CD14-positive monocyte (primary cell): ENCODE measurements at regions not wholly inside any gene's neighbourhood (a gene's known extent, or its start where the extent isn't known, plus 50 kb on each side); places are given as distances from the start of the nearest gene placed in this dataset.

ENCODE experiments used
- DNase-seq, 3 donors: peaks; one replicate each; pipeline ENCODE4 v3.0.0-alpha.2; 2011 to 2022
- H2AFZ ChIP-seq: 2 replicates; pipeline ENCODE4 v1.6.0; 2012; ENCODE audit warnings: mild to moderate bottlenecking, low read depth, low read length, inconsistent platforms; ENCODE audit not compliant: insufficient read depth, poor library complexity, severe bottlenecking
- H3K27ac ChIP-seq, 2 donors: 1 replicate in 1 of 2; 2 replicates in 1 of 2; pipeline ENCODE4 v1.5.1; 2012 to 2013; ENCODE audit warnings: low read length in 2 of 2, control low read depth in 1 of 2, inconsistent platforms in 1 of 2, low read depth in 1 of 2, mild to moderate bottlenecking in 1 of 2
- H3K27me3 ChIP-seq, 2 donors: one replicate each; pipeline versions ENCODE4 v1.6.0 to v1.6.1; 2011 to 2013; ENCODE audit warnings: low read length in 2 of 2; ENCODE audit not compliant: control insufficient read depth in 2 of 2, insufficient read depth in 2 of 2
- H3K36me3 ChIP-seq, 2 donors: replicated peaks in 1 of 2; 1 replicate in 1 of 2; 2 replicates in 1 of 2; pipeline versions ENCODE4 v1.5.1 to v1.6.1; 2012 to 2013; ENCODE audit warnings: low read length in 2 of 2, control low read depth in 1 of 2, inconsistent platforms in 1 of 2, mild to moderate bottlenecking in 1 of 2; ENCODE audit not compliant: insufficient read depth in 2 of 2, control insufficient read depth in 1 of 2
- H3K4me1 ChIP-seq, 2 donors: 1 replicate in 1 of 2; 2 replicates in 1 of 2; pipeline versions ENCODE4 v1.5.1 to v1.6.1; 2012 to 2013; ENCODE audit warnings: low read length in 2 of 2, control low read depth in 1 of 2, inconsistent platforms in 1 of 2, mild to moderate bottlenecking in 1 of 2, moderate library complexity in 1 of 2; ENCODE audit not compliant: insufficient read depth in 2 of 2, control insufficient read depth in 1 of 2
- H3K4me2 ChIP-seq: replicated peaks from 2 replicates; pipeline ENCODE3; 2012; ENCODE audit warnings: low read length, moderate library complexity, mild to moderate bottlenecking; ENCODE audit not compliant: poor library complexity, severe bottlenecking; ENCODE audit errors: extremely low read depth
- H3K4me3 ChIP-seq, 3 experiments: fragments of 200-600 bp in 1 of 3; sonication (generic) in 1 of 3; replicated peaks in 1 of 3; 1 replicate in 2 of 3; 2 replicates in 1 of 3; pipeline ENCODE4 v1.5.1; 2011 to 2013; ENCODE audit warnings: low read length in 3 of 3, mild to moderate bottlenecking in 3 of 3, control low read depth in 2 of 3, low read depth in 2 of 3, inconsistent platforms in 1 of 3, moderate library complexity in 1 of 3
- H3K79me2 ChIP-seq: 2 replicates; pipeline ENCODE4 v1.6.0; 2012; ENCODE audit warnings: mild to moderate bottlenecking, control low read depth, inconsistent platforms, low read length, moderate library complexity; ENCODE audit not compliant: insufficient read depth
- H3K9ac ChIP-seq: 2 replicates; pipeline ENCODE4 v1.6.0; 2017; ENCODE audit warnings: low read length, mild to moderate bottlenecking; ENCODE audit not compliant: insufficient read depth, poor library complexity, severe bottlenecking
- H3K9me3 ChIP-seq, 2 donors: replicated peaks in 1 of 2; 1 replicate in 1 of 2; 2 replicates in 1 of 2; pipeline versions ENCODE4 v1.5.1 to v1.6.1; 2012 to 2013; ENCODE audit warnings: low read length in 2 of 2, control low read depth in 1 of 2; ENCODE audit not compliant: control insufficient read depth in 1 of 2, insufficient read depth in 1 of 2
- H4K20me1 ChIP-seq: 2 replicates; pipeline ENCODE4 v1.6.0; 2012; ENCODE audit warnings: mild to moderate bottlenecking, low read length, control low read depth, moderate library complexity; ENCODE audit not compliant: insufficient read depth
- H3K27ac Mint-ChIP-seq, 7 donors: one replicate each; pipeline ENCODE4 v1.8.0; 2020; ENCODE audit warnings: mild to moderate bottlenecking in 7 of 7, mixed read lengths in 7 of 7, moderate library complexity in 6 of 7, inconsistent platforms in 2 of 7
- H3K27me3 Mint-ChIP-seq, 3 donors: one replicate each; pipeline ENCODE4 v1.8.0; 2021 to 2022; ENCODE audit warnings: low read depth in 3 of 3, mild to moderate bottlenecking in 3 of 3, mixed read lengths in 3 of 3, moderate library complexity in 3 of 3, inconsistent platforms in 1 of 3
- H3K36me3 Mint-ChIP-seq, 2 donors: one replicate each; pipeline ENCODE4 v1.8.0; 2020; ENCODE audit warnings: mixed read lengths in 2 of 2, inconsistent platforms in 1 of 2, mild to moderate bottlenecking in 1 of 2
- H3K4me1 Mint-ChIP-seq: one replicate; pipeline ENCODE4 v1.8.0; 2020; ENCODE audit warnings: mild to moderate bottlenecking, mixed read lengths
- H3K4me3 Mint-ChIP-seq, 2 donors: one replicate each; pipeline ENCODE4 v1.8.0; 2020; ENCODE audit warnings: mild to moderate bottlenecking in 2 of 2, mixed read lengths in 2 of 2, moderate library complexity in 1 of 2
- H3K9me3 Mint-ChIP-seq, 7 donors: one replicate each; pipeline ENCODE4 v1.8.0; 2020 to 2022; ENCODE audit warnings: mixed read lengths in 7 of 7, mild to moderate bottlenecking in 6 of 7, moderate library complexity in 6 of 7, inconsistent platforms in 2 of 7
- WGBS: methylation state at CpG from one replicate; pipeline ENCODE4 v1.1.5; 2013; ENCODE audit warnings: missing lambda C conversion rate; ENCODE audit not compliant: insufficient coverage; 5-methylcytosine and 5-hydroxymethylcytosine counted together
- intact Hi-C, 2 donors: fragments of 100-400 bp; cut with micrococcal nuclease; formaldehyde crosslinking; loops; one replicate each; pipeline versions ENCODE4 v1.15.0 to v1.15.1; 2023
- TF ChIP-seq, protein P1 (sequence below): fragments of 200-600 bp; IDR thresholded peaks from one replicate; pipeline ENCODE4 v1.8.0; 2022; ENCODE audit warnings: antibody characterized with exemption, mild to moderate bottlenecking

GRCh38 chr5:60018091-60018490, 124.6 kb upstream of the PDE4D start:
- H3K9me3 ChIP-seq, result peaks cover 6% of the 10 kb centered on the region in 2 donors
- no peak overlapping the region for H3K4me3 ChIP-seq
- no peaks in the 10 kb centered on the region for H3K27me3 Mint-ChIP-seq
- no peaks in the 10 kb centered on the region for H3K36me3 ChIP-seq
- no peak overlapping the region for H3K4me3 Mint-ChIP-seq
- H2AFZ ChIP-seq, result no peak overlapping the region
- H3K4me1 ChIP-seq, result no peaks in the 10 kb centered on the region
- TF ChIP-seq, protein P1, sequence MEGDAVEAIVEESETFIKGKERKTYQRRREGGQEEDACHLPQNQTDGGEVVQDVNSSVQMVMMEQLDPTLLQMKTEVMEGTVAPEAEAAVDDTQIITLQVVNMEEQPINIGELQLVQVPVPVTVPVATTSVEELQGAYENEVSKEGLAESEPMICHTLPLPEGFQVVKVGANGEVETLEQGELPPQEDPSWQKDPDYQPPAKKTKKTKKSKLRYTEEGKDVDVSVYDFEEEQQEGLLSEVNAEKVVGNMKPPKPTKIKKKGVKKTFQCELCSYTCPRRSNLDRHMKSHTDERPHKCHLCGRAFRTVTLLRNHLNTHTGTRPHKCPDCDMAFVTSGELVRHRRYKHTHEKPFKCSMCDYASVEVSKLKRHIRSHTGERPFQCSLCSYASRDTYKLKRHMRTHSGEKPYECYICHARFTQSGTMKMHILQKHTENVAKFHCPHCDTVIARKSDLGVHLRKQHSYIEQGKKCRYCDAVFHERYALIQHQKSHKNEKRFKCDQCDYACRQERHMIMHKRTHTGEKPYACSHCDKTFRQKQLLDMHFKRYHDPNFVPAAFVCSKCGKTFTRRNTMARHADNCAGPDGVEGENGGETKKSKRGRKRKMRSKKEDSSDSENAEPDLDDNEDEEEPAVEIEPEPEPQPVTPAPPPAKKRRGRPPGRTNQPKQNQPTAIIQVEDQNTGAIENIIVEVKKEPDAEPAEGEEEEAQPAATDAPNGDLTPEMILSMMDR, result no peak
- H3K9ac ChIP-seq, result no peak overlapping the region
- no peaks in the 10 kb centered on the region for H3K79me2 ChIP-seq
- no peaks in the 10 kb centered on the region for H3K27me3 ChIP-seq
- intact Hi-C loops, result no loop called here
- DNase-seq, result no peak
- peaks cover 12 to 22% of the 10 kb centered on the region in 2 donors for H3K36me3 Mint-ChIP-seq
- H3K4me2 ChIP-seq, result no peak overlapping the region
- H3K4me1 Mint-ChIP-seq, result peaks cover 8% of the 10 kb centered on the region
- H4K20me1 ChIP-seq, result no peaks in the 10 kb centered on the region
- no peak overlapping the region for H3K27ac ChIP-seq
- no peak overlapping the region for H3K27ac Mint-ChIP-seq
- H3K9me3 Mint-ChIP-seq, result peaks cover 6 to 26% (median 23%) of the 10 kb centered on the region in 7 donors

DNA sequence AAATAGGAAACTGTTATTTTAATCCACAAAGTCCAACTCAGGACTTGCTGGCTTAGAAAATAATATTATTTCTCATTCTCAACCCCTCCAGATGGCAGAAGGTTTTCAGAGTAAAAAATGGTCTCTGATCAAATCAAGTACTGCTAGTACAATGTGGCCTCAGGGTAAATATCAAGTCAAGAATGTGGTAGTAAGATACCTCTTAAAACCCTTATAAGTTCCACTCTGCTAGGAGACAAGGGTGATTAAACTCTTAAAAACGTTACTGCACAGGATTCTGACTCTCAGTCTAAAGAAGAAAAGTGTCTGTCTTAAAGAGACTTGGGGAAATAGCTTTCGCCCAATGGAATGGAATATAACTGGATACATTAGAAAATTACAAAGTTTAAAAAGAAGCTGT, 120.8 kb upstream of the PDE4D start:
- TF ChIP-seq, protein P1, result no peak
- H3K36me3 Mint-ChIP-seq, result peaks cover 13 to 15% of the 10 kb centered on the region in 2 donors
- no peaks in the 10 kb centered on the region for H3K79me2 ChIP-seq
- H3K4me3 ChIP-seq, result no peak overlapping the region
- H3K27ac ChIP-seq, result no peak overlapping the region
- no peaks in the 10 kb centered on the region for H3K4me1 ChIP-seq
- no peak overlapping the region for H3K9ac ChIP-seq
- intact Hi-C loops, result no loop called here
- peaks cover 6 to 24% (median 22%) of the 10 kb centered on the region in 7 donors for H3K9me3 Mint-ChIP-seq
- no peaks in the 10 kb centered on the region for H3K27me3 Mint-ChIP-seq
- H2AFZ ChIP-seq, result no peak overlapping the region
- H3K9me3 ChIP-seq, result peaks cover 6% of the 10 kb centered on the region in 2 donors
- H4K20me1 ChIP-seq, result no peaks in the 10 kb centered on the region
- no peak overlapping the region for H3K27ac Mint-ChIP-seq
- no CpG with 5 or more reads among the region's 2 CpGs for whole genome bisulfite sequencing
- H3K4me3 Mint-ChIP-seq, result no peak overlapping the region
- no peak for DNase-seq
- no peak overlapping the region for H3K4me2 ChIP-seq
- H3K27me3 ChIP-seq, result no peaks in the 10 kb centered on the region
- peaks cover 8% of the 10 kb centered on the region for H3K4me1 Mint-ChIP-seq
- no peaks in the 10 kb centered on the region for H3K36me3 ChIP-seq
